GM21825 (cell line): ENCODE measurements at regions not wholly inside any gene's neighbourhood (a gene's known extent, or its start where the extent isn't known, plus 50 kb on each side); places are given as distances from the start of the nearest gene placed in this dataset.
A peak's percentile ranks its signal among the peaks of the same experiment; 100 is the strongest.

Source experiments
- ATAC-seq: cut with Tn5 transposase; IDR thresholded peaks from one replicate; pipeline ENCODE4 v1.9.1; 2021; ENCODE audit warnings: mild to moderate bottlenecking, moderate library complexity; ENCODE audit not compliant: unreplicated experiment

- ATAC-seq = no peak
These were observed 200.1 kb upstream of the KBTBD8 start for GRCh38 chr3:66797889-66798560.

GRCh38 chr3:66800941-66801545 is 197.1 kb upstream of the KBTBD8 start:
- no peak for ATAC-seq

GRCh38 chr3:66803206-66803605 is 194.9 kb upstream of the KBTBD8 start:
- no peak for ATAC-seq

- no peak for ATAC-seq
These were observed 194.1 kb upstream of the KBTBD8 start for GRCh38 chr3:66803721-66804695.

- no peak for ATAC-seq
These were observed 189.1 kb upstream of the KBTBD8 start for GRCh38 chr3:66808891-66809594.

- no peak for ATAC-seq
These were observed 188.5 kb upstream of the KBTBD8 start for GRCh38 chr3:66809595-66809958.

GRCh38 chr3:66812136-66812535 is 186.0 kb upstream of the KBTBD8 start:
- no peak for ATAC-seq

- no peak for ATAC-seq
These were observed 185.4 kb upstream of the KBTBD8 start for GRCh38 chr3:66812741-66813140.

- no peak for ATAC-seq
These were observed 181.9 kb upstream of the KBTBD8 start for GRCh38 chr3:66816090-66816761.

- no peak for ATAC-seq
These were observed 180.1 kb upstream of the KBTBD8 start for GRCh38 chr3:66817951-66818557.

- no peak for ATAC-seq
These were observed 178.1 kb upstream of the KBTBD8 start for GRCh38 chr3:66819993-66820501.

- ATAC-seq = peak; percentile 73
These were observed 175.7 kb upstream of the KBTBD8 start for GRCh38 chr3:66822186-66823008.

- no peak for ATAC-seq
These were observed 175.1 kb upstream of the KBTBD8 start for GRCh38 chr3:66823009-66823397.

GRCh38 chr3:66823532-66823931 is 174.6 kb upstream of the KBTBD8 start:
- ATAC-seq = no peak

GRCh38 chr3:66825375-66825774 is 172.7 kb upstream of the KBTBD8 start:
- ATAC-seq = no peak

GRCh38 chr3:66827726-66828125 is 170.4 kb upstream of the KBTBD8 start:
- ATAC-seq = no peak

GRCh38 chr3:66828303-66828702 is 169.8 kb upstream of the KBTBD8 start:
- no peak for ATAC-seq

GRCh38 chr3:66830301-66830700 is 167.8 kb upstream of the KBTBD8 start:
- ATAC-seq = no peak

- ATAC-seq = no peak
These were observed 166.2 kb upstream of the KBTBD8 start for GRCh38 chr3:66831931-66832330.
